ENCODE measurements at regions not wholly inside any gene's neighbourhood (a gene's known extent, or its start where the extent isn't known, plus 50 kb on each side); places are given as distances from the start of the nearest gene placed in this dataset.
"Not testable (repeated sequence)": the region's sequence is repeated elsewhere in the genome, so short reads cannot be mapped to it uniquely, and the experiment has no call there.

DNA sequence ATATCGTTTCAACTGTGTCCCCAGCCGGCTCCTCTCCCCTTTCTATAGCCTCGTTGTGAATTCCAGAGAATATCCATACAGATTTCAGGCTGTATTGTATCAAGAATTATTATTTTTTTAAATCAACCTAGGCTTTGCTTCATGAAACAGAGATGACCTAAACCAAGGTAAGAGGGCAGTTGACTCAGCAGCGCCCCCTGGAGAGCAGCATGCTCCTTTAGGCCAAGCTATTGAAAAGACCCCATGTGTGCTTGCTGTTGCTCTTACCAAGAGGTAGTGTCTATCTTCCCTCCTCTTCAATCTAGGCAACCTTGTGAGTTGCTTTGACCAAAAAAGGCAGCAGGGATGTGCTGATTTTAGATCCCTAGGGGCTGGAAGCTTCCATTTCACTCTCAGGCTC, 426.7 kb upstream of the SMIM21 start:
- H3K4me1 ChIP-seq (ENCODE audit: insufficient read depth, low read length): no peaks in the 10 kb centered on the region
- no peaks in the 10 kb centered on the region for H3K9me3 ChIP-seq (ENCODE audit: insufficient read depth, low read depth, low read length)
- no peaks in the 10 kb centered on the region for H3K36me3 ChIP-seq (ENCODE audit: insufficient read depth, low read length)
- no peak overlapping the region for H3K9ac ChIP-seq (ENCODE audit: low read depth, low read length)
- no peaks in the 10 kb centered on the region for H3K27me3 ChIP-seq (ENCODE audit: insufficient read depth, low read length)
- no peak overlapping the region for H3K27ac ChIP-seq (ENCODE audit: low read depth, low read length)
- WGBS: 93% methylated on average over 4 of the region's 4 CpGs
- no peak overlapping the region for H3K4me3 ChIP-seq (ENCODE audit: low read length)

DNA sequence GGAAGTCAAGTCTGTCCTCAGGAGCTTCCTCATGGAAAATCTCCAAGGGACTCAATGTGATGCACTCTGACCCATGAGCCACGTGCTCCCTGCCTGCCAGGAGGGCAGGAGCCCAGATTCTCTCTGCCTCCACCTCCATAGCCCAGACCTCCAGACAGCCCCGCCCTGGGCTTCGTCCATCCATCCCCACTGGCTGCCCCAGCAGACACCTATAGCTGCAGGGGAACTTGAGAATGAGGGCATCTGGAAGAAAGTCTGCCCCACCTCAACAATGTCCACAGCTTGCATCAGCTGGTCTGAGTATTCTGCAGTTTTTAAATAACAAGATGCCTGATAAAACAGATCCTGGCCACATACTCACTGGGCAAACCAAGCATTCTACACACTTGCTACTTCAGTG, 418.8 kb upstream of the SMIM21 start:
- H3K36me3 ChIP-seq (ENCODE audit: insufficient read depth, low read length): no peaks in the 10 kb centered on the region
- peaks cover 4% of the 10 kb centered on the region; the same call in 1 of the 2 replicates for H3K4me1 ChIP-seq (ENCODE audit: insufficient read depth, low read length)
- H3K27ac ChIP-seq (ENCODE audit: low read depth, low read length): no peak overlapping the region
- no peak overlapping the region for H3K9ac ChIP-seq (ENCODE audit: low read depth, low read length)
- WGBS: 96% methylated on average over 3 of the region's 3 CpGs
- 0 out of 2 replicates have a peak overlapping the region, but pooled peaks have one; percentile 5 for H3K4me3 ChIP-seq (ENCODE audit: low read length)
- H3K27me3 ChIP-seq (ENCODE audit: insufficient read depth, low read length): no peaks in the 10 kb centered on the region
- H3K9me3 ChIP-seq (ENCODE audit: insufficient read depth, low read depth, low read length): no peaks in the 10 kb centered on the region

GRCh38 chr18:75845413-75845812, 417.9 kb upstream of the SMIM21 start:
- Histone ChIP-seq H3K9me3 (ENCODE audit: insufficient read depth, low read depth, low read length) (no peaks in the 10 kb centered on the region), H3K9ac (ENCODE audit: low read depth, low read length) (no peak overlapping the region), H3K27me3 (ENCODE audit: insufficient read depth, low read length) (no peaks in the 10 kb centered on the region), H3K36me3 (ENCODE audit: insufficient read depth, low read length) (no peaks in the 10 kb centered on the region), H3K4me3 (ENCODE audit: low read length) (no peak overlapping the region), H3K4me1 (ENCODE audit: insufficient read depth, low read length) (peaks cover 4% of the 10 kb centered on the region; the same call in 1 of the 2 replicates), H3K27ac (ENCODE audit: low read depth, low read length) (no peak overlapping the region)
- WGBS: 95% methylated on average over 3 of the region's 3 CpGs

- no peaks in the 10 kb centered on the region for H3K9me3 ChIP-seq (ENCODE audit: insufficient read depth, low read depth, low read length)
- H3K27me3 ChIP-seq (ENCODE audit: insufficient read depth, low read length): no peaks in the 10 kb centered on the region
- H3K36me3 ChIP-seq (ENCODE audit: insufficient read depth, low read length): no peaks in the 10 kb centered on the region
- H3K4me1 ChIP-seq (ENCODE audit: insufficient read depth, low read length): peaks cover 4% of the 10 kb centered on the region; the same call in 1 of the 2 replicates
- no peak overlapping the region for H3K4me3 ChIP-seq (ENCODE audit: low read length)
- 88% methylated on average over 3 of the region's 3 CpGs for WGBS
- no peak overlapping the region for H3K9ac ChIP-seq (ENCODE audit: low read depth, low read length)
- no peak overlapping the region for H3K27ac ChIP-seq (ENCODE audit: low read depth, low read length)
Observed at GRCh38 chr18:75844146-75844545, 416.6 kb upstream of the SMIM21 start.

DNA sequence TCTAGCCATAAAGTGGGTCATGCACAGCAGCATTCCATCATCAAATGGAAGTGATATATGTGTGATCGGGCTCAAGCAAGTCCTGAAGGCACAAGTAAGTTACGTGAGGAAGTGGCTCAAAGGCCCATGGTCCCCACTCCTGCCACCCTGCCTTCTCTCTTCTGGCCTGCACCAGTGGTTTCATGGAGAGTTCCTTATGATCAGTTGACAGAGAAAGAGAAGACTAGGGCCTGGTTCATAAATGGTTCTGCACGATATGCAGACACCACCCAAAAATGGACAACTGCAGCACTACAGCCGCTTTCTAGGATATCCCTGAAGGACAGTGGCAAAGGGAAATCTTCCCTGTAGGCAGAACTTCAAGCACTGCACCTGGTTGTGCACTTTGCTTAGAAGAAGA, 412.6 kb upstream of the SMIM21 start:
- 94% methylated on average over 4 of the region's 4 CpGs for WGBS
- Histone ChIP-seq H3K36me3 (ENCODE audit: insufficient read depth, low read length) (no peaks in the 10 kb centered on the region), H3K4me3 (ENCODE audit: low read length) (no peak overlapping the region), H3K27ac (ENCODE audit: low read depth, low read length) (no peak overlapping the region), H3K4me1 (ENCODE audit: insufficient read depth, low read length) (no peaks in the 10 kb centered on the region; the same call in 1 of the 2 replicates), H3K9me3 (ENCODE audit: insufficient read depth, low read depth, low read length) (no peaks in the 10 kb centered on the region), H3K27me3 (ENCODE audit: insufficient read depth, low read length) (no peaks in the 10 kb centered on the region), H3K9ac (ENCODE audit: low read depth, low read length) (no peak overlapping the region)

- H3K4me1 ChIP-seq (ENCODE audit: insufficient read depth, low read length); H3K4me3 ChIP-seq (ENCODE audit: low read length); H3K9ac ChIP-seq (ENCODE audit: low read depth, low read length); H3K27ac ChIP-seq (ENCODE audit: low read depth, low read length); H3K9me3 ChIP-seq (ENCODE audit: insufficient read depth, low read depth, low read length); H3K27me3 ChIP-seq (ENCODE audit: insufficient read depth, low read length); H3K36me3 ChIP-seq (ENCODE audit: insufficient read depth, low read length): not testable (repeated sequence)
- WGBS: 89% methylated on average over 2 of the region's 2 CpGs
Observed at GRCh38 chr18:75839686-75840085, 412.2 kb upstream of the SMIM21 start.

DNA sequence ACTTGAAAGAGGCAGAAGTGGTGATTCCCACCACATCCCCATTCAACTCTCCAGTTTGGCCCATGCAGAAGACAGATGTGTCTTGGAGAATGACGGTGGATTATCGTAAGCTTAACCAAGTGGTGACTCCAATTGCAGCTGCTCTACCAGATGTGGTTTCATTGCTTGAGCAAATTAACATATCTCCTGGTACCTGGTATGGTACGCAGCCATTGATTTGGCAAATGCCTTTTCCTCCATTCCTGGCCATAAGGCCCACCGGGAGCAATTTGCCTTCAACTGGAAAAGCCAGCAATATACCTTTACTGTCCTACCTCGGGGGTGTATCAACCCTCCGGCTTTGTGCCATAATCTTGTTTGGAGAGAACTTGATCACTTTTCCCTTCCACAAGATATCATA, 411.5 kb upstream of the SMIM21 start:
- Histone ChIP-seq H3K27me3 (ENCODE audit: insufficient read depth, low read length) (no peaks in the 10 kb centered on the region), H3K36me3 (ENCODE audit: insufficient read depth, low read length) (no peaks in the 10 kb centered on the region), H3K9ac (ENCODE audit: low read depth, low read length) (no peak overlapping the region), H3K4me3 (ENCODE audit: low read length) (no peak overlapping the region), H3K27ac (ENCODE audit: low read depth, low read length) (no peak overlapping the region), H3K9me3 (ENCODE audit: insufficient read depth, low read depth, low read length) (no peaks in the 10 kb centered on the region), H3K4me1 (ENCODE audit: insufficient read depth, low read length) (no peaks in the 10 kb centered on the region; the same call in 1 of the 2 replicates)
- WGBS: 95% methylated on average over 6 of the region's 6 CpGs

GRCh38 chr18:75837316-75837715, 409.8 kb upstream of the SMIM21 start:
- WGBS: 94% methylated on average over 1 of the region's 2 CpGs
- Histone ChIP-seq H3K36me3 (ENCODE audit: insufficient read depth, low read length) (no peaks in the 10 kb centered on the region), H3K4me1 (ENCODE audit: insufficient read depth, low read length) (no peaks in the 10 kb centered on the region), H3K27ac (ENCODE audit: low read depth, low read length) (no peak overlapping the region), H3K9me3 (ENCODE audit: insufficient read depth, low read depth, low read length) (no peaks in the 10 kb centered on the region), H3K4me3 (ENCODE audit: low read length) (no peak overlapping the region), H3K9ac (ENCODE audit: low read depth, low read length) (no peak overlapping the region), H3K27me3 (ENCODE audit: insufficient read depth, low read length) (no peaks in the 10 kb centered on the region)

DNA sequence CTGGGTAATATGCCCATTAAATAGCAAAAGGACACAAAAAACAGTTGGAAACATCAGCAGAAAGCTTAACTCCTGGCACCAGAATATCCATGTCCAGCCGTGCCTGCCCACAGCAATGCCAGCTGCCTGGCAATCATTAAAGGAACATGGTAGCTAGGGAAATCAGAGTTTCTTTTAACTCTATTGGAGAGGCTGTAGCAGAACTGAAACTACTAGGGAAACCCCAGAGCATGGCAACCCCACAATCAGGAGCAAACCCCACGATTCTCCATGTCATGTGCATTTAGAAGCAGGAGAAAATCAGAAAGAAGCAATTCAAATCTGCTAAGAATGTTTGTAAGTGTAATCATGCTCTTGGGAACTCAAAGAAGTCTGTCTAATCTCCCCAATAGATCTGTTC, 409.0 kb upstream of the SMIM21 start:
- Histone ChIP-seq H3K9ac (ENCODE audit: low read depth, low read length) (no peak overlapping the region), H3K9me3 (ENCODE audit: insufficient read depth, low read depth, low read length) (no peaks in the 10 kb centered on the region), H3K27ac (ENCODE audit: low read depth, low read length) (no peak overlapping the region), H3K4me1 (ENCODE audit: insufficient read depth, low read length) (no peaks in the 10 kb centered on the region), H3K36me3 (ENCODE audit: insufficient read depth, low read length) (no peaks in the 10 kb centered on the region), H3K27me3 (ENCODE audit: insufficient read depth, low read length) (no peaks in the 10 kb centered on the region), H3K4me3 (ENCODE audit: low read length) (no peak overlapping the region)
- WGBS: 84% methylated on average over 2 of the region's 2 CpGs

- no peak overlapping the region for H3K4me3 ChIP-seq (ENCODE audit: low read length)
- peaks cover 7% of the 10 kb centered on the region; the same call in 1 of the 2 replicates for H3K4me1 ChIP-seq (ENCODE audit: insufficient read depth, low read length)
- no peaks in the 10 kb centered on the region for H3K9me3 ChIP-seq (ENCODE audit: insufficient read depth, low read depth, low read length)
- WGBS: 98% methylated on average over 4 of the region's 4 CpGs
- no peaks in the 10 kb centered on the region for H3K27me3 ChIP-seq (ENCODE audit: insufficient read depth, low read length)
- no peak overlapping the region for H3K9ac ChIP-seq (ENCODE audit: low read depth, low read length)
- H3K36me3 ChIP-seq (ENCODE audit: insufficient read depth, low read length): no peaks in the 10 kb centered on the region
- H3K27ac ChIP-seq (ENCODE audit: low read depth, low read length): no peak overlapping the region
Observed at GRCh38 chr18:75831960-75832359, 404.5 kb upstream of the SMIM21 start.

GRCh38 chr18:75830828-75831227, 403.3 kb upstream of the SMIM21 start:
- H3K27me3 ChIP-seq (ENCODE audit: insufficient read depth, low read length): no peaks in the 10 kb centered on the region
- no peaks in the 10 kb centered on the region for H3K36me3 ChIP-seq (ENCODE audit: insufficient read depth, low read length)
- H3K4me3 ChIP-seq (ENCODE audit: low read length): no peak overlapping the region
- no peak overlapping the region for H3K9ac ChIP-seq (ENCODE audit: low read depth, low read length)
- no peak overlapping the region for H3K27ac ChIP-seq (ENCODE audit: low read depth, low read length)
- no peaks in the 10 kb centered on the region for H3K9me3 ChIP-seq (ENCODE audit: insufficient read depth, low read depth, low read length)
- 94% methylated on average over 2 of the region's 2 CpGs for WGBS
- peaks cover 7% of the 10 kb centered on the region; the same call in 1 of the 2 replicates for H3K4me1 ChIP-seq (ENCODE audit: insufficient read depth, low read length)

DNA sequence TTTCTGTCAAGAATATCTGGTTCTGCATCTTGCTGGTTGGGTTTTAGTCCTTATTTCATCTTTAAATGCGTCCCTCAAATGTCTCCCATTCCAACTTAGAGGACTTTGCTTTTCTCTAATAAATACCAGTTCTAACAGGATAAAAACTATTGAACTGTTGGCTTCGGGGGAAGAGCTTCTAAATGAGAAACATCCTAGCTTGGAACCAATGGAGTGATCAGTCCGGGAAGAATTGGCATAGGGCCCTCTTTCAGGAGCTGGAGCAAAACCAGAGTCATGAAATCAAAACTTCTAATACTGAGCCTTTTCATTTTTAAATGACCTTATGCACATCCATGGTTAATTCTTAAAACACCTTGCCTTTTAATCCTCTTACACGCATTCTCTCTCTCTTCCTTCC, 401.6 kb upstream of the SMIM21 start:
- H3K27ac ChIP-seq (ENCODE audit: low read depth, low read length): no peak overlapping the region
- no peak overlapping the region for H3K9ac ChIP-seq (ENCODE audit: low read depth, low read length)
- peaks cover 7% of the 10 kb centered on the region; the same call in 1 of the 2 replicates for H3K4me1 ChIP-seq (ENCODE audit: insufficient read depth, low read length)
- no peaks in the 10 kb centered on the region for H3K27me3 ChIP-seq (ENCODE audit: insufficient read depth, low read length)
- H3K4me3 ChIP-seq (ENCODE audit: low read length): no peak overlapping the region
- WGBS: 89% methylated on average over 4 of the region's 4 CpGs
- no peaks in the 10 kb centered on the region for H3K9me3 ChIP-seq (ENCODE audit: insufficient read depth, low read depth, low read length)
- H3K36me3 ChIP-seq (ENCODE audit: insufficient read depth, low read length): no peaks in the 10 kb centered on the region
